COLO668 (cell line): ENCODE measurements at regions not wholly inside any gene's neighbourhood (a gene's known extent, or its start where the extent isn't known, plus 50 kb on each side); places are given as distances from the start of the nearest gene placed in this dataset.

Source experiments
- DNase-seq: peaks from one replicate; lab custom pipeline; 2025; ENCODE audit not compliant: unreplicated experiment; lab: John Stamatoyannopoulos, UW

DNA sequence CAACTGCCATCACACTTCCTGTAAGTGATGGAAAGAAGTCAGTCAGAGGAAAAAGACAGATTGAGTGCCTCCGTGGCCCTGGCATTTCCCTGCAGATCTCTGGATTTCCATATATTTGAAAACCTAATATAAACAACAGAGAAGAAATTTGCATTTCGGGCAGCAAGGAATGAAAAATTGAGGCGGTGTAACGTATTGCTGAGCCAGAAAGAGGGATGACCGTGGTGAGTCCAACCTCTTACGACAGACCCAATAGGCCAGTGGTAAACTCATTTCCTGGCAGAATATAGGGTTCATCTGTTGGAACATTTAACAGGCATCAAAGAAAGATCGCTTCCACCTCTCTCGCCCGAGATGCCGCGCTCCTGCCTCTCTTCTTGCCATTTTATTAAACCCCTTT, 336.5 kb downstream of the MIAT start:
- no peak for DNase-seq

DNA sequence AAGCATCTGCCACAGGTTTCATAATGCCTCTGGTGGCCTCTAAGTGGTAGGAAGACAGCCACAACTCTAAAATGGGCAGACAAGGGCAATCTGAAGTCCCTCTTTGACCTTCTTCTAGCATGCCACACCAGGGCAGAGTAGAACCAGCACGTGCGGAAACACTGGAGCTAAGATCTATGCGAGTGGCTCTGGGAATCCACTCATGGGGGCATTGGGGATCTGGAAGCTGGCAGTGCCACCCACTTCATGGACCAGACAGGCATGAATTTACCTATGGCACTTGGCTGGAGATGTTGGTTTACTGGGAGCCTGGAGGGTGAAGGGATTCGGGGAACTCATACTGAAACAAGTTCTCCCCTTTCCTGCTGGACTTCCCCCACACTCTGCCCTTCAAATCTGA, 337.4 kb downstream of the MIAT start:
- no peak for DNase-seq

DNA sequence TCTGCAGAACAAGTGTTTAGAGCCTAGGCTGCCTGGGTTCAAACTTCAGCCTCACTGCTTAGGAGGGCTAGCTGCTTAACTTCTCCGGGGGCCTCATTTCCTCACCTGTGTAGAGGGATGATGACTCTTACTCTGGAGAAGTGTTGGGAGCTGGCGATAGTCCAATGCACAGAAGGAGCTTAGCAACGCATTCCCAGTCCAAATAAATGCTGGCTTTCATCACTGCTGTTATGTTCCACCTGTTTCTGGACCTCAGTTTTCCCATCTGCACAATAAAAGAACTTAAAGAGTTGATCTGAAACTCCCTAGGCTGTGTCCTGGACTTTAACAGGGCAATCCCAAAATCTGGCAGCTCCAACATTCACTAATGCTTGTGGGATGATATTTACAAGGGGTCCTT, 337.8 kb downstream of the MIAT start:
- peak; percentile 30 for DNase-seq

DNA sequence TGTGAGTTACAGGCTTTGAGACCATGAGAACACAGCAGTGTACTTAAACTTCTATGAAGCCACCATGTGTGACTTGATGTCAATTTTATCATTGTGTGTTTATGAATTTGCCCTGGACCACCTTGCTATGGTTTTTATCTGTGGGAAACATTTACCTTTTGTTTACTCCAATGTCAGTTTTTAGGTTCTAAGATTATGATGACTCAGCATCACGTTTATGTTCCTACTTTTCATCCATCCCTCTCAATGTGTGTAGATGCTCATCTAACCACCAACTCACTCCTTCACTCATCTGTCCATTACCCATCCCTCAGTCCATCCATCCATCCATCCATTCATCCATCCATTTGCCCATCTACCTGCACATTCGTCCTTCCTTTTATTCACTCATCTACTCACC, 338.8 kb downstream of the MIAT start:
- no peak for DNase-seq

DNA sequence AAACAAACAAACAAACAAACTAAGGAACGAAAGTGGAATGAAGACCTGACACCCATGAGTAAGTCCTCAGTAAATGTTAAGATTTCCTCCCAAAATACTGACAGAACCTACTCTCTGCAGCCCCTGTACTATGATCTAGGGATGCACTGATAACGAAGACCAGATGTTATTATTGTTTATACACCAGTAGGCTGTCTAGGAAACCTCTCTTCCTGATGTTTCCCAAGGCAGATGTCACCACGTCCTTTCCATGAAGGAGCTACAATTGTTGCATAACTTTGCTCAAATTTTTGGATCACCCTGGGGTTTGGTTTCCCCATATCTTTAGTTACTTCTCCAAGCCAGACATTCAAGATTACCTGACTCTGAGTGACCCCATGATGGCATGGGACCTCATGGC, 340.7 kb downstream of the MIAT start:
- no peak for DNase-seq

DNA sequence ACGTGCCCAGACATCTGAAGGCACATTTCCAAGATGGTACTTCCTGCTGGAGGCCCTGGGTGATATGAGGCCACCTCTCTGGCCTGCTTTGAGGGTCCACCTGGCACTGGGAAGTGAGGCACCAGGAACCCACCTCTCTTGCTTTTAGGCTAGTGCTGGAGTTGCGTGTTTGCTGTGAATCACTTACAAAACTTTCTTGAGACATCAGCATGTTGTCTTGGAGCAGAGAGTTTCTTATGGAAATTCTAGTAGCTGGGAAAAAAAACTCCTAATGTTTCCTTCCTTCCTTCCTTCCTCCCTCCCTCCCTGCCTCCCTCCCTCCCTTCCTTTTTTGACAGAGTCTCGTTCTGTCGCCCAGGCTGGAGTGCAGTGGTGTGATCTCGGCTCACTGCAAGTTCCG, 341.3 kb downstream of the MIAT start:
- no peak for DNase-seq

DNA sequence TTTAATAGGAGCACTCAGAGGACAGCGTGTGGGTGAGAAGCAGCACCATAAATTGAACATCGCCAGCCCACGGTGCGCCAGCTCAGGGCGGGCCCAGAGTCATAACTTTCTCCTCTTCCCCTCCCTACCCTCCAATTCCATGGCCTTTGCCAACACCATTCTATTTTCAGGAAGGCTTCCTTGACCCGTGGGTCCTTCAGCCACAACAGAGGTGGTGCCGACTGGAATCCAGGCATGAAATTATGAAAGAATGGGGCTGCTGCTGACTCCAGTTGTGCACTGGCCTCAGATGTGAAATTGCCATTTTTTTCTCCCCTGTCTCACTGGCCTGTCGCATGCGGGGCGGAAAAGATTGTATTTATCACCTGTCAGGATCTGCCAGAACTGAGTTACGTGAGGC, 345.9 kb downstream of the MIAT start:
- DNase-seq, result no peak

DNA sequence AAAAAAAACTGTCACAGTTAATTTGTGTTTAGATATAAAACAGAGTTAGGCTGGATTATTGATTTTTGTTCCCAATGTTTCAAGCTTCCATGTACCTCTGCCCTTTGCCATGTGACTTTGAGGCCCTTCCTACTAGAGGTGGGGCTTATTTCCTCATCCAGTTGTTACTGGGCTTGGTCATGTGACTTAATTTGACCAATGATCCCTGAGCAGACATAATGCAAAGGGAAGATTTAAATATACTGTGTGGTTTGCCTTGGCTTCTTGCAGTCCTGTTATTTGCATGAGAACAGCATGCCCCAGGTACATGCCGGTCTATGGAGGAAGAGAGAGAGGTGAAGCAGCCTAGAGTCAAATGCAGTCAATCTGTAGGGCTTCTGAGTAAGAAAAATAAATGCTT, 347.0 kb downstream of the MIAT start:
- DNase-seq, result no peak

DNA sequence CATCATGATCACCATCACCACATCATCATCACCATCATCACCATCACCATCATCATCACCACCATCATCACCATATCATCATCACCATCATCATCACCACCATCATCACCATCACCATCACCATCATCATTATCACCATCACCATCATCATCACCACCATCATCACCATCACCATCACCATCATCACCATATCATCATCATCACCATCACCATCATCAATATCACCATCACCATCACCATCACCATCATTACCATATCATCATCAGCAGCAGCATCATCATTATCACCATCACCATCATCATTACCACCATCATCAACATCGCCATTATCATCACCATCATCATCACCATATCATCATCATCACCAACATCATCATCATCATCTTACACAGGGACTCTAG, 351.1 kb downstream of the MIAT start:
- no peak for DNase-seq

DNA sequence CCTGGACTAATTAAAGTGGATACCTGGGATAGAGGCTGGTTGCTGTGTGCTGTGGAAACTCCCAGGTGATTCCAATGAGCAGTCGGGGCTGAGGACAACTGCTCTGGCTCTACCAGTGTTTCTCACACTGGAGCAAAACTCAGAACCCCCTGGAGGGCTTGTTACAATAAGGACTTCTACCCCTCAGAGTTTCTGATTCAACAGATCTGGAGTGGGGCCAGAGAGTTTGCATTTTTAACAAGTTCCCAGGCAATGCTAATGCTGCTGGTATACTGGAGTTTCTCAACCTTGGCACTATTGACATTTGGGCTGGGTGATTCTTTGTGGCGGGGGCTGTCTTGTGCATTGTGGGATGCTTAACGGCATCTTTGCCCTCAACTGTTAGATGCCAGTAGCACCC, 353.7 kb downstream of the MIAT start:
- no peak for DNase-seq

DNA sequence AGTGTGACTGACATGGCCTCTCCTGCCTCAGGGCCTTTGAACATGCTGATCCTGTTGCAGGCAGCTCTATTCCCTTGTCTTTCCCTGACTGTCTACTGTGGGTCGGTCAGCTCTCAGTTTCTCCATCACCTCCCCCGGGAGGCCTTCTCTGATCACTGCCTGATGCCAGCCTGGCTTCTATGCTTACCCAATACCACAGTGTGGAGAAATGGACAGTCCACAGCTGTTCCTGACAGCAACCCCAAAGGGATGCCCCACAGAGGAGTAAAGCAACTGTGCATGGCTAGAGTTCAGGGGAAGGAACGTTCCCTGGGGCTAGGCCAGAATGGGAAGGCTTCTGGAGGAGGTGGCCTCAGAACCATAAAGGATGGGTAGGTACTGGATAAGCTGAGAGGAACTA, 354.3 kb downstream of the MIAT start:
- DNase-seq, result no peak

DNA sequence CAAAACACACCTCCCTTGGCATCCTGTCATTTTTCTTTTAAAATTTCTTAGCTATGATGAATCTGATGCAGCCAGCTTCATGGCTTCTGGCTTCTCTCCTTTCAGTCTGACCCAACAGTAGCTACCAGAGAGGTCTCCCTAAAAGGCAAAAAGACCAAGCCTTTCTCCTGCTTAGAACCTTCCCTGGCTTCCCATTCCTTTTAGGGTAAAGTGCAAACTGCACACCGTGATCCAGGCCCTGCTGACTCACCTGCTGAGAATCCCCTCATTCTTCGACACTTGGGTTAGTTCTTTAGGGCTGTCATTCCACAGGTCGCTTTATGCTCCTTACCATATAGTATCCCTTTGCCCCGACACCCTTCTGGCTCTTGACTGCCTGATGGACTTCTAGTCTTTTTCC, 362.4 kb downstream of the MIAT start:
- DNase-seq, result no peak

DNA sequence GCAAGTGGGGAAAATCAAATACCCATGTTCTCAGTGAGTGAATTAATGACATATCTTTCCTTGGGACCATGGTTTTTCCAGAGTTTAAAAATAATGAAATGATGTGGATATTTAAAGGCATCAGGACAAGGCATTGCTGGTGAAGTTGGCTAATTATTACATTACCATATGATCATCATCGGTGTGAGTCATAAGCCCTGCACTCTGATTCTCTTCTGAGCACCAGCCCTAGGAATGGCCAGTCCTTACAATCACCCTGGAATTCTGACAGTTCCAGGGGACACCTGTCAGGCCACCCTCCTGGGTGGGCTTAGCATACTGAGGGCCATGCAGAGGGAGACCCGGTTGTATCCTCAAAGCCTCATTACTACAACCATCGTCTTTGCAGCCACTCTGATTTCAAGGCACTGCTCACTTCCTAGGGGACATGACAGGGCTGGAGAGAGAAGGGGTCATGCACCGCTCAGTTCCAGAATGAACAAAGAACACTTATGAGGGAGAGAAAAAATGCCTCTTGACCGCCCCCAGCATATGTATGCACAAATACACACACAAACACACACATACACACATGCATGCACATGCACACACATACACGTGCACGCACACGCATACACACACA, 365.0 kb downstream of the MIAT start:
- DNase-seq, result no peak

DNA sequence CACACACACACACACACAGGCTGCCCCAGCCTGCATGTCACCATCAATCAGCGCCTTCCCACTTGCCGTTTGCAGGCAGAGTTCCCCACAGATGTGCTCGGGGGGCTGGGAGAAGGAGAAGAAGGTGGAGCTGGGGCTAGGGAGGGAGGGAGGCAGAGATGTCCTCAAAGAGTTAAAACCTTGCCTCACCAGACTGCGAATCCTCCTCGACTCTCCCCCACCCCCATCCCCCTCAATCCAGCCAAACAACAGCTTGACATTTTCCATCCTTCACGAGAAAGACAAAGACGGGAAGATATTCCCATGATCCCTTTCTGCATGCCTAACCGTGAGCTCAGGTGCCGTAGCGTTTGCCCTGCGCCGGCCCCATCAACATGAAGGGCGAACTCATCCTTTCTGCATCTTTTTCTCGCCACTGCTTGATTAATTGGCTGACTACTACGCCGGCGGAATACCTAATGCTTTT, 365.5 kb downstream of the MIAT start:
- DNase-seq, result no peak

DNA sequence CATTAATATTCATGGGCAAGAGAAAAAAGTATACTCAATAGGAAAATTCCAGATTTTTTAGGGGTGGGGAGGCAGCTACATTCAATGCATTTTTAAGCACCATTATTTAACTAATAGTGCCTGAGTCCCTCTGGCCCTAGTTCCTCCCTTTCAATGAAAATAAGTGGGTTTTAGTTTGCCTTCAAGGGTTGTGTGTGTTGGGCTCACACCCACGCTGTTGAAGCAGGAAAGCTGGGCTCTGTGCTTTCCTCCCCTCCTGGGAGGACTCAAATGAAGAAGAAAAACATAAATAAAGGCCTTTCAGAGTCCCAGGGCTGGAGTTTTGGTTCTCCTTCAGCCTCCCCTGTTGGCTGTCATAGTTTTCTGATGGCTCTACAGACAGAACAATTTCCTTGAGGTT, 366.2 kb downstream of the MIAT start:
- no peak for DNase-seq

DNA sequence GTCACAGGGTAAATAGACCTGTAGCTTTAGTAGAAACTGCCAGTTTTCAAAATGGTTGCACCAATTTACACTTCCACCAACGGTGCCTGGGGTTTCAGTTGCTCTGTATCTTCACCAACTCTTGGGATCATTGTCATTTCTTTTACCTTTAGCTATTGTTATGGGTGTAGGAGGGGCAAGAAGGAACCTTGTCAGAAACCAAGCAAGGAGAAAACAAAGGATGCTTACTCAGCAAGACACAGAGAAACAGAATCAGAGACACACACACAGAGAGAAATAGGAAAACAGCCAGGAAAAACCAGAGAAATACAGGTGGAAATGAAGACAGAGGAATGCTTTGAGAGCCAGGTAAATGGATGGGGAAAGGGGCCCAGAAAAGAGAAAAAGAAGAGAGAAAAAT, 367.6 kb downstream of the MIAT start:
- DNase-seq, result no peak

DNA sequence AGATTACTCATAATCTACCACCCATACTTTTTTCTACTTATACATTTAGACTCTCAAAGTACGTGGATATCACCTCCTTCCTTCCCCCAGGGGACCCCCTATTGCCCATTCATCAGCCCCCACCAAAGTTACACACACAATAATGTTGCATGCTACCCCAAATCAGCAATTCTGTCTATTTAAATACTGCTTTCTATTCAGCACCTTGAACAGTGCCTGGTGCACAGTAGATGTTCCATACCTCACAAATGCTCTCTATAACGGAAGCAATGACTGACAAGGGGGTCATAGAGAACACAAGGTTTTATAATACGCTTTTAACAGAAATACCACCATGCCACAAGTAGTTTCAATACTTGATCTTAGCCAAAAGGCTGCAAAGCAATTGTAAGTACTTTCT, 370.7 kb downstream of the MIAT start:
- no peak for DNase-seq

DNA sequence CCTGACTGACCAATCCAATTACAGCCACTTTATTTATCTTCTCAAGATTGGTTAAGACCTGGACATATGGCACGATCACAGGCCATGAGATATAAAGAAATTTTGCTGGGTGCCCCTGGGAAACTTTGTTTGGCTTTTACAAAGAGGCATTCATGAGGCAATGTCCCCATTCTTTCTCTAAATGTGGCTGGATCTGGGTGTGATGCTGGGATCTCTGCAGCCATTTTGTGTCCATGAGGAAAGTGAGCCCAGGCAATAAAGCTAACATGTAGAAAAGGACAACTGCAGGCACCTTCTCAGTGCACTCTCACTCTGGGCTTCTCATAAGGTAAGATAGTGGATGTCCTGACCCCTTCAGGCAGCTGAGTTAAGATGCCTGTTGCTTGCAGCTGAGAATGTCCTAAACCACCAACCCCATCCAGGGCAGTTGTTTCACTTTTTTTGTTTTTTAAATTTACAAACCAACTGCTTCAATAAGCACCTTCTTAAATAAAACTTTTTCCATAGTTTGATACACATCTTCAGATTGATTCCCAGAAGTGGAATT, 372.3 kb downstream of the MIAT start:
- no peak for DNase-seq

DNA sequence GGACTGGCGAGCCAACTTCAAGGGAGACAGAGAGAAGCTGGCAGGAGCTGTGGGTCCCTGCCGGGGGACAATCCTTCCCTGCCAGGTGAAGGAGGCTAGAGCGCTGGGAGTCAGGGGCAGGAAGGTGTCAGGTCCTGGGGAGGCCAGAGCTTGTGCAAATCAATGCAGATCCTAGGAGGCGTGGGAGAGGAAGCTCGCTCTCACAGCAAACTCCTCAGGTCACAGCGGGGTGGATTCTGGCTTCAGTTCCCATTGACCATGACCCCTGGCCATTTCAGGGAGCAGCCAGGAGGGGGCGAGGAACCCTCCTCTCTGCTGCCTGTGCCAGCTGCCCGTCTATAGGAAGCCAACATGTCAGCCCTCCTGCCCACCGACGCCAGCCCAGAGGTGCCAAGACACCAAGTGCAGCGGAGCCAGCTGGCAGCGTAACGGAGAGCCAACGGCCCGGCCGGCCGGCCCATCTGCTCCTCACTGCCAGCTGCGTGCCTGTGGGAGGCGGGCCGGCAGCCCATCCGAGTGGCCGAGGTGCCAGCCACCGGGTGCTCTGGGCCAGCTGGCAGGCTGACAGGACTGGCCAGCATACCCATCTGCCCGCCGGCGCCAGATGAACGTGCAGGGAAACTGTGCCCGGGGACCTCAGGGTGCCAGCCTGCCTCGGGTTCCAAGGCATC, 374.8 kb downstream of the MIAT start:
- DNase-seq, result peak; percentile 24

DNA sequence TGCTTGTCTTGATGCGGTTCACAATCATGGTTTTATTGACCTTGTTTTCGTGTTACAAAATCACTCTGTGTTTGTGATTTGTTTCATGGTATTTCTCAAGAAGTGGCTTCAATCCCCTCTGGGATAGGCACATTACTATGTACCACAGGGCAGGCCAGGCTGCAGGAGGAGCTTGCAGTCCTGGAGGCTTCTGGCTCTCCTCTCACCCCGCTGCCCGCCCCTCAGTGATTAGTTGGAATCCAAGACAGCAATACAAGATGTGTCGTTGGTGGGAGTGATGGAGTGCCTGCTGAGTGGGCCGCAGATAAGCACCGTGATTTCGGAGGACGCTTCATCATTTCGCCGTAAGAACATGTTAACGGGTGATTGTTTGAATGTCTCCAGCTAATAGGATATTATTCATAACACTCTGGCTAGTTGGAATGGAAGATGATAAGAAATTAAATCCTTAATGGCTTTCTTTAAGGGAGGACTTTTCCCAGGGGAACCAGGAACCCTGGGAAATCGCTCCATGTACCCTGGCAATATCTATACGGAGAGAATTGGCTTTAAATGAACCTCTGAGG, 384.4 kb downstream of the MIAT start:
- DNase-seq, result no peak

DNA sequence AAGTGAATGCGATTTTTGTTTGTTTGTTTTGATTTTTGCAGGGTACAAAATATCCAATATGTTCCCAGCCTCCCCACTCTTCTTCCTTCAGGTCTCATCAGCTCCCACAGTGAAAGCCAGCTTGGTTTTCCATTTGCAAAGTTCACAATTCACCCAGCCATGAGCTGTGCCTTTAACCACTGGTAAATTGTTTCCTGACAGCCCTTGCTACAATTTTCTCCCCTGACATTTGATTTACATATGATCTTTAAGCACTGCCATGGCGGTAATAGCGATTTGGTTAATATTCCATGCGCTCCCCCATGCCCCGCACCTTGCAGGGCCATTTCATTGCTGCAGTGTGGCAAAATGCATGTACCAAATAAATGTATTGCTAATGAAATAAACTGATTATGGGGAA, 385.9 kb downstream of the MIAT start:
- no peak for DNase-seq

DNA sequence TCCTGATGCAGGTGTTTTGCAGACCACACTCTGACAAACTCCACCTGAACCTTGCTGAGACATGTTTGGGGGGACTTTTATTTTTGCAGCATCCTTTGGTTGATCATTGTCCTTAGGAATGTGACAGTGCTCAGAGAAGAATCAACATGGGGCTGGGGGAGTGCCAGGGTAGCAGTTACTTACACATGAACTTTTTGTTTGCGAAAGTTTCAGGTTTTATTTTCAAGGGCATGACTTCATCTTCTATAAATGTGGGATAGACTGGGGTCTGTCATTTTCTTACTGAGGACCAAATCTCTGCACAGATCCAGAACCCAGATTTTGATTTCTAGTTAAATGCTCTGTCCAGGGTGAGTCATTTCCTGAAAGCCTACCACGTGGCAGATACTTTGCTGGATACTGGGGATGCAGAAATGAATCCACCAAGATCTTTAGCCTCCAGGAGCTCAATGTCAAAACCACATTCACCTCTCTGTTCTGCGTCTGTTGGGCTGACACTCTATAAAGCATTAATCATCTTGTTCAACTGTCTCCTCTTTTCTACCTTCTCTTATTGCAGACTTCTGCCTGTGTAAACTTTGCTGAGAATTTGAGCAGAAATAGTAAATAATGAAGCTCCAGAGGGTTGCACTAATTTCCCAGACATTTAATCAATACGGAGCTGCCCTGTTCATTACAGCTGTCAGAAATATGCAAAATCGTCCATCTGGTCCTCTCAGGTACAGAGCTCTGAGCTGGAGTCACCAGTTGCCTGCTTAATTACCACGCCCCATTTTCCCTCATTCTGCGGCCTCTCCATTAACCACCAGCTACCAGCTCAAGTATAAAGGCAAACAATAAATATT, 387.9 kb downstream of the MIAT start:
- peak; percentile 21 for DNase-seq
